MCF 10A (cell line): ENCODE measurements at regions not wholly inside any gene's neighbourhood (a gene's known extent, or its start where the extent isn't known, plus 50 kb on each side); places are given as distances from the start of the nearest gene placed in this dataset.

Experiments
- BruUV-seq: library from RNA; stranded (reverse); fragments of 400-500 nt; replicated peaks from 2 replicates; lab custom pipeline; 2021; lab: Mats Ljungman, UMichigan
- CTCF ChIA-PET: fragments of 300-600 bp; sonication (Branson Sonifier 250); formaldehyde crosslinking; extraction: SDS; loops from one replicate; lab custom pipeline; 2021; ENCODE audit warnings: antibody characterized with exemption, inconsistent platforms; lab: Yijun Ruan, JAX
- POLR2A ChIA-PET: fragments of 300-600, 350-650 bp; sonication (Branson Sonifier 250); formaldehyde crosslinking; extraction: SDS; loops from one replicate; lab custom pipeline; 2020; ENCODE audit warnings: antibody characterized with exemption, inconsistent platforms; lab: Yijun Ruan, JAX
- DNase-seq: peaks from one replicate; pipeline ENCODE4 v3.0.0-alpha.2; 2018; ENCODE audit not compliant: unreplicated experiment
- H3K27ac Mint-ChIP-seq: one replicate; pipeline ENCODE4 v1.8.0; 2022; ENCODE audit warnings: mild to moderate bottlenecking, low read depth, mixed read lengths; ENCODE audit not compliant: unreplicated experiment
- H3K27me3 Mint-ChIP-seq: one replicate; pipeline ENCODE4 v1.8.0; 2022; ENCODE audit warnings: mixed read lengths; ENCODE audit not compliant: insufficient read depth, unreplicated experiment
- H3K36me3 Mint-ChIP-seq: one replicate; pipeline ENCODE4 v1.8.0; 2022; ENCODE audit warnings: mild to moderate bottlenecking, moderate library complexity, mixed read lengths; ENCODE audit not compliant: insufficient read depth, unreplicated experiment
- H3K4me1 Mint-ChIP-seq: one replicate; pipeline ENCODE4 v1.8.0; 2022; ENCODE audit warnings: mixed read lengths; ENCODE audit not compliant: insufficient read depth, unreplicated experiment
- H3K4me3 Mint-ChIP-seq: one replicate; pipeline ENCODE4 v1.8.0; 2022; ENCODE audit warnings: mild to moderate bottlenecking, moderate library complexity, mixed read lengths; ENCODE audit not compliant: unreplicated experiment
- H3K9me3 Mint-ChIP-seq: one replicate; pipeline ENCODE4 v1.8.0; 2022; ENCODE audit warnings: mixed read lengths; ENCODE audit not compliant: unreplicated experiment
- CTCF ChIP-seq: fragments of 200-600 bp; IDR thresholded peaks from one replicate; pipeline ENCODE4 v1.8.0; 2022; ENCODE audit warnings: antibody characterized with exemption, mild to moderate bottlenecking; ENCODE audit not compliant: unreplicated experiment
- intact Hi-C: fragments of 100-400 bp; cut with micrococcal nuclease; formaldehyde crosslinking; loops from 2 replicates; pipeline ENCODE4 v1.14.1; 2022

GRCh38 chr6:77034161-77034560, 429.1 kb downstream of the HTR1B start:
- H3K9me3 Mint-ChIP-seq = peaks cover 11% of the 10 kb centered on the region
- CTCF ChIA-PET = interaction anchor here (1.1 kb wide), 1 partner anchor 241 kb away, joined by 3 read pairs; no protein-coding TSS in a partner anchor
- no peak overlapping the region for H3K27ac Mint-ChIP-seq
- POLR2A ChIA-PET = no interaction called here
- peaks cover 7% of the 10 kb centered on the region for H3K36me3 Mint-ChIP-seq
- no peaks in the 10 kb centered on the region for H3K27me3 Mint-ChIP-seq
- no peak overlapping the region for H3K4me3 Mint-ChIP-seq
- intact Hi-C loops = no loop called here
- peaks cover 22% of the 10 kb centered on the region for H3K4me1 Mint-ChIP-seq
- DNase-seq = peak; percentile 37
- no peak for TF ChIP-seq CTCF
- no TSS peak for BruUV-seq

- Mint-ChIP-seq H3K4me3 (no peak overlapping the region), H3K36me3 (no peaks in the 10 kb centered on the region), H3K27me3 (no peaks in the 10 kb centered on the region), H3K9me3 (no peaks in the 10 kb centered on the region), H3K27ac (no peak overlapping the region), H3K4me1 (peaks cover 14% of the 10 kb centered on the region)
- TF ChIP-seq CTCF = no peak
- no peak for DNase-seq
- ChIA-PET CTCF (interaction anchor here (0.5 to 1.4 kb wide), 3 partner anchors 16 to 1096 kb away, joined by 3 to 4 read pairs (median 4); no protein-coding TSS in a partner anchor), POLR2A (interaction anchor here (0.7 kb wide), 1 partner anchor 1096 kb away, joined by 3 read pairs; no protein-coding TSS in a partner anchor)
- intact Hi-C loops = no loop called here
- BruUV-seq = no TSS peak
Observed at GRCh38 chr6:77030929-77031674, 432.2 kb downstream of the HTR1B start.

- TF ChIP-seq CTCF = no peak
- peaks cover 6% of the 10 kb centered on the region for H3K4me1 Mint-ChIP-seq
- BruUV-seq = no TSS peak
- H3K9me3 Mint-ChIP-seq = no peaks in the 10 kb centered on the region
- intact Hi-C loops = no loop called here
- DNase-seq = no peak
- no peak overlapping the region for H3K4me3 Mint-ChIP-seq
- no peaks in the 10 kb centered on the region for H3K36me3 Mint-ChIP-seq
- CTCF ChIA-PET = no interaction called here
- POLR2A ChIA-PET = no interaction called here
- no peaks in the 10 kb centered on the region for H3K27me3 Mint-ChIP-seq
- H3K27ac Mint-ChIP-seq = no peak overlapping the region
Observed at GRCh38 chr6:77026341-77026740, 436.9 kb downstream of the HTR1B start.

GRCh38 chr6:77025736-77026223, 437.5 kb downstream of the HTR1B start:
- no TSS peak for BruUV-seq
- no peak for DNase-seq
- intact Hi-C loops = no loop called here
- Mint-ChIP-seq H3K4me3 (no peak overlapping the region), H3K4me1 (peaks cover 7% of the 10 kb centered on the region), H3K27ac (no peak overlapping the region), H3K27me3 (no peaks in the 10 kb centered on the region), H3K9me3 (no peaks in the 10 kb centered on the region), H3K36me3 (no peaks in the 10 kb centered on the region)
- CTCF ChIA-PET = interaction anchor here (0.6 kb wide), 1 partner anchor 77 kb away, joined by 4 read pairs; no protein-coding TSS in a partner anchor
- no peak for TF ChIP-seq CTCF
- POLR2A ChIA-PET = no interaction called here
